K562 (cell line): ENCODE measurements at regions not wholly inside any gene's neighbourhood (a gene's known extent, or its start where the extent isn't known, plus 50 kb on each side); places are given as distances from the start of the nearest gene placed in this dataset.

Experiments used
- SMAD2 ChIP-seq: fragments of 150-350 bp; IDR thresholded peaks from 2 replicates; pipeline ENCODE4 v1.6.1; 2014; ENCODE audit warnings: low read depth, mild to moderate bottlenecking, low read length
- TF ChIP-seq, protein P1 (sequence below): sonication (generic); formaldehyde crosslinking; IDR thresholded peaks from 2 replicates; pipeline ENCODE4 v1.8.1; 2023; ENCODE audit warnings: mild to moderate bottlenecking, missing genetic modification reagents, moderate library complexity

- TF ChIP-seq, protein P1, sequence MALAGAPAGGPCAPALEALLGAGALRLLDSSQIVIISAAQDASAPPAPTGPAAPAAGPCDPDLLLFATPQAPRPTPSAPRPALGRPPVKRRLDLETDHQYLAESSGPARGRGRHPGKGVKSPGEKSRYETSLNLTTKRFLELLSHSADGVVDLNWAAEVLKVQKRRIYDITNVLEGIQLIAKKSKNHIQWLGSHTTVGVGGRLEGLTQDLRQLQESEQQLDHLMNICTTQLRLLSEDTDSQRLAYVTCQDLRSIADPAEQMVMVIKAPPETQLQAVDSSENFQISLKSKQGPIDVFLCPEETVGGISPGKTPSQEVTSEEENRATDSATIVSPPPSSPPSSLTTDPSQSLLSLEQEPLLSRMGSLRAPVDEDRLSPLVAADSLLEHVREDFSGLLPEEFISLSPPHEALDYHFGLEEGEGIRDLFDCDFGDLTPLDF (CRISPR knock-in tag) = no peak
- no peak for TF ChIP-seq SMAD2
Observed at GRCh38 chr20:48196486-48196885, 411.2 kb upstream of the SULF2 start.
